ENCODE measurements at regions not wholly inside any gene's neighbourhood (a gene's known extent, or its start where the extent isn't known, plus 50 kb on each side); places are given as distances from the start of the nearest gene placed in this dataset.

DNA sequence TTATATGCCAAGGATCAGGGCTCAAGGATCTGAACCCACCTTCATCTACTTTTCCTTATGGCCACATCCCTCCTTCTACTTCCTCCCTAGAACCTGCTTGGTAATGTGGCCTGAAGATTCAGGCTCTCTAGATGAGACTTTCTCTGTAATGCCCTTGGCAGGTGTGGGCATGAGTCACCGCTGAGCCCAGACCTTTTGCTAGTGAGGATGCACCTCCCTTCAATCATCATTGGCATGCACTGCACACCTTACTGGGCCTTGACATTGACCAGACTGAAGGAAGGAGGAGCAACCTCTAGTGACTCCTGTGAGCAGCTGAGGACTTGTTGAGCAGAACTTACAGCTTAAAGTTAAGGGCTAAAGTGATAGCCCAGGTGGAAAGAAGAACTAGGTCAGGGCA lies 405.3 kb downstream of the MAFB start:
- H3K27ac Mint-ChIP-seq = no peak overlapping the region
- ATAC-seq (ENCODE audit: poor library complexity) (no peak), DNase-seq (no peak)
- H3K4me1 Mint-ChIP-seq (ENCODE audit: low read depth) = no peaks in the 10 kb centered on the region
- Histone ChIP-seq H3K4me1 (ENCODE audit: insufficient read depth, low read length) (no peaks in the 10 kb centered on the region), H3K27me3 (ENCODE audit: control insufficient read depth in 1 of 2, insufficient read depth in 2 of 2, low read length in 2 of 2) (peaks cover 0 to 4% of the 10 kb centered on the region in 2 experiments), H3K9me3 (ENCODE audit: control insufficient read depth in 1 of 2, insufficient read depth in 1 of 2, low read length in 2 of 2) (peaks cover 0 to 6% of the 10 kb centered on the region in 2 experiments), H3K36me3 (ENCODE audit: insufficient read depth, low read length) (no peaks in the 10 kb centered on the region), H3K4me3 (ENCODE audit: low read length) (no peak overlapping the region), H3K27ac (ENCODE audit: low read depth in 1 of 2, low read length in 2 of 2) (no peak overlapping the region)
- no peak overlapping the region for H3K4me3 Mint-ChIP-seq
- ChIA-PET POLR2A (no interaction called here), CTCF (no interaction called here)
- H3K27me3 Mint-ChIP-seq = peaks cover 4% of the 10 kb centered on the region
- intact Hi-C loops (cut with DNase I, micrococcal nuclease) = no loop called here
- TF ChIP-seq, protein P1, sequence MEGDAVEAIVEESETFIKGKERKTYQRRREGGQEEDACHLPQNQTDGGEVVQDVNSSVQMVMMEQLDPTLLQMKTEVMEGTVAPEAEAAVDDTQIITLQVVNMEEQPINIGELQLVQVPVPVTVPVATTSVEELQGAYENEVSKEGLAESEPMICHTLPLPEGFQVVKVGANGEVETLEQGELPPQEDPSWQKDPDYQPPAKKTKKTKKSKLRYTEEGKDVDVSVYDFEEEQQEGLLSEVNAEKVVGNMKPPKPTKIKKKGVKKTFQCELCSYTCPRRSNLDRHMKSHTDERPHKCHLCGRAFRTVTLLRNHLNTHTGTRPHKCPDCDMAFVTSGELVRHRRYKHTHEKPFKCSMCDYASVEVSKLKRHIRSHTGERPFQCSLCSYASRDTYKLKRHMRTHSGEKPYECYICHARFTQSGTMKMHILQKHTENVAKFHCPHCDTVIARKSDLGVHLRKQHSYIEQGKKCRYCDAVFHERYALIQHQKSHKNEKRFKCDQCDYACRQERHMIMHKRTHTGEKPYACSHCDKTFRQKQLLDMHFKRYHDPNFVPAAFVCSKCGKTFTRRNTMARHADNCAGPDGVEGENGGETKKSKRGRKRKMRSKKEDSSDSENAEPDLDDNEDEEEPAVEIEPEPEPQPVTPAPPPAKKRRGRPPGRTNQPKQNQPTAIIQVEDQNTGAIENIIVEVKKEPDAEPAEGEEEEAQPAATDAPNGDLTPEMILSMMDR (IDR thresholded peaks at IDR 0.05) = no peak
- no peaks in the 10 kb centered on the region for H3K9me3 Mint-ChIP-seq
- no peaks in the 10 kb centered on the region for H3K36me3 Mint-ChIP-seq (ENCODE audit: low read depth)

DNA sequence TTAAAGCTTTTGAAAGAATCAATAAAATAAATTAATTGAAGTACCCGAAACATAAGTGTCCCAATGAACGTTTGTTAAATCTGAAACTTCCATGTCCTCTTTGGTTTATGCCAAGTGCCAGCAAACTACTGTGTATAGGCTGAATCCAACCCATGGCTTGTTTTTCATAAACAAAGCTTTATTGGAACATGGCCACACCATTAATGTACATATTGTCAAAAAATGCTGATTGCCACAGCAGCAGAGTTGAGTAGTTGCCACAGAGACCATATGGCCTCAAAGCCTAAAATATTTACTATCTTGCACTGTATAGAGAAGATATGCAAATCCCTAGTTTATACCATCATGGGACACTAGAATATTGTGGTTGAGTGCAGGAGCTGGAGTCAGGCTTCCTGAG lies 406.1 kb downstream of the MAFB start:
- Histone ChIP-seq H3K4me3 (ENCODE audit: low read length) (no peak overlapping the region), H3K36me3 (ENCODE audit: insufficient read depth, low read length) (no peaks in the 10 kb centered on the region), H3K27ac (ENCODE audit: low read depth in 1 of 2, low read length in 2 of 2) (no peak overlapping the region), H3K9me3 (ENCODE audit: control insufficient read depth in 1 of 2, insufficient read depth in 1 of 2, low read length in 2 of 2) (peaks cover 0 to 6% of the 10 kb centered on the region in 2 experiments), H3K4me1 (ENCODE audit: insufficient read depth, low read length) (no peaks in the 10 kb centered on the region), H3K27me3 (ENCODE audit: control insufficient read depth in 1 of 2, insufficient read depth in 2 of 2, low read length in 2 of 2) (peaks cover 0 to 4% of the 10 kb centered on the region in 2 experiments)
- Mint-ChIP-seq H3K36me3 (ENCODE audit: low read depth) (no peaks in the 10 kb centered on the region), H3K27ac (no peak overlapping the region), H3K4me3 (no peak overlapping the region), H3K27me3 (peaks cover 4% of the 10 kb centered on the region), H3K4me1 (ENCODE audit: low read depth) (no peaks in the 10 kb centered on the region), H3K9me3 (no peaks in the 10 kb centered on the region)
- ChIA-PET POLR2A (no interaction called here), CTCF (no interaction called here)
- DNase-seq (no peak), ATAC-seq (ENCODE audit: poor library complexity) (no peak)
- intact Hi-C loops (cut with DNase I, micrococcal nuclease) = no loop called here
- TF ChIP-seq, protein P1 (IDR thresholded peaks at IDR 0.05) = no peak

DNA sequence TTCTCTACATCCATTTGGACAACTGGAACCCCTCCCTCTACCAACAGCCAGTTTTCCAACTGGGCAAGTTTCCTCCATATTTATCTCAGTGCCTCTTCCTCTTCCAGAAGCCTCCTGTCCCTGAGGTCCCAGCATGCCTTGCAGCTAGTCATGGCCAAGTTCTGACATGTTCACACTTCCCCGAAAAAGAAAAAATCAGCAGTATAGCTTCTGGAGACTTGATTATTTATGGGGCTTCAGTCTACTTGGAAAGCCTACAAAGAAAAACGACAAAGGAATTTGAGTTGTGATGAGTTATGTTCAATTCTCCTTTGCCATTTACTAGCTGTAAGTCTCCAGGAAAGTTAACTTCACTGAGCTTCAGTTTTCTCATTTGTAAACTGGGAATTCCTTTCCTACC lies 406.5 kb downstream of the MAFB start:
- TF ChIP-seq, protein P1 (IDR thresholded peaks at IDR 0.05) = no peak
- ATAC-seq (ENCODE audit: poor library complexity) (no peak), DNase-seq (no peak)
- Mint-ChIP-seq H3K27ac (no peak overlapping the region), H3K9me3 (no peaks in the 10 kb centered on the region), H3K36me3 (ENCODE audit: low read depth) (no peaks in the 10 kb centered on the region), H3K4me1 (ENCODE audit: low read depth) (no peaks in the 10 kb centered on the region), H3K27me3 (peaks cover 4% of the 10 kb centered on the region), H3K4me3 (no peak overlapping the region)
- H3K4me3 ChIP-seq (ENCODE audit: low read length) = no peak overlapping the region
- no peaks in the 10 kb centered on the region for H3K36me3 ChIP-seq (ENCODE audit: insufficient read depth, low read length)
- H3K27ac ChIP-seq (ENCODE audit: low read depth in 1 of 2, low read length in 2 of 2) = no peak overlapping the region
- POLR2A ChIA-PET = no interaction called here
- no peaks in the 10 kb centered on the region for H3K4me1 ChIP-seq (ENCODE audit: insufficient read depth, low read length)
- peaks cover 0 to 4% of the 10 kb centered on the region in 2 experiments for H3K27me3 ChIP-seq (ENCODE audit: control insufficient read depth in 1 of 2, insufficient read depth in 2 of 2, low read length in 2 of 2)
- intact Hi-C loops (cut with DNase I, micrococcal nuclease) = no loop called here
- peaks cover 0 to 6% of the 10 kb centered on the region in 2 experiments for H3K9me3 ChIP-seq (ENCODE audit: control insufficient read depth in 1 of 2, insufficient read depth in 1 of 2, low read length in 2 of 2)
- CTCF ChIA-PET = no interaction called here
